ENCODE measurements at regions not wholly inside any gene's neighbourhood (a gene's known extent, or its start where the extent isn't known, plus 50 kb on each side); places are given as distances from the start of the nearest gene placed in this dataset.

GRCh38 chr10:61343796-61344195 lies 109.4 kb downstream of the TMEM26 start:
- H3K36me3 ChIP-seq (replicated peaks): no peaks in the 10 kb centered on the region
- TF ChIP-seq CTCF (IDR thresholded peaks at IDR 0.05; ENCODE audit: low read depth, low read length, missing control alignments): no peak
- in situ Hi-C loops (cut with HindIII; ENCODE audit: low pct_ligation_motif_present, low sequenced_read_pairs): no loop called here

GRCh38 chr10:61342858-61343572 lies 110.2 kb downstream of the TMEM26 start:
- no peak for TF ChIP-seq CTCF (IDR thresholded peaks at IDR 0.05; ENCODE audit: low read depth, low read length, missing control alignments)
- DNase-seq: no peak
- no peak overlapping the region for H3K4me3 ChIP-seq (ENCODE audit: low read depth, low read length)
- H3K36me3 ChIP-seq (replicated peaks): no peaks in the 10 kb centered on the region
- in situ Hi-C loops (cut with HindIII; ENCODE audit: low pct_ligation_motif_present, low sequenced_read_pairs): no loop called here
- no peak overlapping the region for H3K27ac ChIP-seq
- H3K27me3 ChIP-seq (replicated peaks): no peaks in the 10 kb centered on the region

More at GRCh38 chr10:61343796-61344195, 109.4 kb downstream of the TMEM26 start:
- Histone ChIP-seq H3K4me3 (ENCODE audit: low read depth, low read length) (no peak overlapping the region), H3K27me3 (replicated peaks) (no peaks in the 10 kb centered on the region), H3K27ac (no peak overlapping the region)
- no peak for DNase-seq

- DNase-seq: no peak
- in situ Hi-C loops (cut with HindIII; ENCODE audit: low pct_ligation_motif_present, low sequenced_read_pairs): no loop called here
- no peaks in the 10 kb centered on the region for H3K36me3 ChIP-seq (replicated peaks)
- H3K27me3 ChIP-seq (replicated peaks): no peaks in the 10 kb centered on the region
- no peak overlapping the region for H3K27ac ChIP-seq
- TF ChIP-seq CTCF (IDR thresholded peaks at IDR 0.05; ENCODE audit: low read depth, low read length, missing control alignments): no peak
- H3K4me3 ChIP-seq (ENCODE audit: low read depth, low read length): no peak overlapping the region
These were observed 112.2 kb downstream of the TMEM26 start for GRCh38 chr10:61341008-61341407.

GRCh38 chr10:61338146-61338545 lies 115.0 kb downstream of the TMEM26 start:
- no peak for TF ChIP-seq CTCF (IDR thresholded peaks at IDR 0.05; ENCODE audit: low read depth, low read length, missing control alignments)
- in situ Hi-C loops (cut with HindIII; ENCODE audit: low pct_ligation_motif_present, low sequenced_read_pairs): no loop called here
- no peak for DNase-seq
- H3K36me3 ChIP-seq (replicated peaks): no peaks in the 10 kb centered on the region
- no peak overlapping the region for H3K4me3 ChIP-seq (ENCODE audit: low read depth, low read length)
- H3K27ac ChIP-seq: no peak overlapping the region
- no peaks in the 10 kb centered on the region for H3K27me3 ChIP-seq (replicated peaks)

- DNase-seq: no peak
- in situ Hi-C loops (cut with HindIII; ENCODE audit: low pct_ligation_motif_present, low sequenced_read_pairs): no loop called here
- Histone ChIP-seq H3K27ac (no peak overlapping the region), H3K36me3 (replicated peaks) (no peaks in the 10 kb centered on the region), H3K4me3 (ENCODE audit: low read depth, low read length) (no peak overlapping the region), H3K27me3 (replicated peaks) (no peaks in the 10 kb centered on the region)
- no peak for TF ChIP-seq CTCF (IDR thresholded peaks at IDR 0.05; ENCODE audit: low read depth, low read length, missing control alignments)
These were observed 115.4 kb downstream of the TMEM26 start for GRCh38 chr10:61337741-61338140.

- no peak overlapping the region for H3K27ac ChIP-seq
- no peak overlapping the region for H3K4me3 ChIP-seq (ENCODE audit: low read depth, low read length)
- TF ChIP-seq CTCF (IDR thresholded peaks at IDR 0.05; ENCODE audit: low read depth, low read length, missing control alignments): no peak
- in situ Hi-C loops (cut with HindIII; ENCODE audit: low pct_ligation_motif_present, low sequenced_read_pairs): no loop called here
- no peaks in the 10 kb centered on the region for H3K36me3 ChIP-seq (replicated peaks)
- DNase-seq: no peak
- H3K27me3 ChIP-seq (replicated peaks): no peaks in the 10 kb centered on the region
These were observed 116.3 kb downstream of the TMEM26 start for GRCh38 chr10:61336831-61337230.
